ENCODE measurements at regions not wholly inside any gene's neighbourhood (a gene's known extent, or its start where the extent isn't known, plus 50 kb on each side); places are given as distances from the start of the nearest gene placed in this dataset.

GRCh38 chr14:47978871-47979270 is 303.5 kb upstream of the MDGA2 start:
- H3K27ac ChIP-seq: no peak overlapping the region
- no peak for TF ChIP-seq CTCF (IDR thresholded peaks at IDR 0.05)
- TF ChIP-seq ZFX (IDR thresholded peaks at IDR 0.05; ENCODE audit: borderline replicate concordance): no peak

DNA sequence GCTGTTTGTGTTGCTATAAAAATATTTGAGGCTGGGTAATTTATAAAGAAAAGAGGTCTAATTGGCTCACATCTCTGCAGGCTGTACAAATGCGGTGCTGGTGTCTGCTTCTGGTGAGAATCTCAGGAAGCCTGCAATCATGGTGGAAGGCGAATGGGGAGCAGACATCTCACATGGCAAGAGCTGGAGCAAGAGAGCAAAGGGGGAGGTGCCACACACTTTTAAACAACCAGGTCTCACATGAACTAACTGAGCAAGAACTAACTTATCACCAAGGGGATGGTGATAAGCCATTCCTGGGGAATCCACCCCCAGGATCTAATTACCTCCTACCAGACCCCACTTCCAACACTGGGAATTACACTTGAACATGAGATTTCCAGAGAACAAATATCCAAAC is 300.7 kb upstream of the MDGA2 start:
- no peak for TF ChIP-seq CTCF (IDR thresholded peaks at IDR 0.05)

GRCh38 chr14:47966076-47966810 is 290.8 kb upstream of the MDGA2 start:
- no peak overlapping the region for H3K27ac ChIP-seq
- TF ChIP-seq CTCF (IDR thresholded peaks at IDR 0.05) (no peak), ZFX (IDR thresholded peaks at IDR 0.05; ENCODE audit: borderline replicate concordance) (no peak)

More for the DNA sequence above, 300.7 kb upstream of the MDGA2 start:
- no peak overlapping the region for H3K27ac ChIP-seq

DNA sequence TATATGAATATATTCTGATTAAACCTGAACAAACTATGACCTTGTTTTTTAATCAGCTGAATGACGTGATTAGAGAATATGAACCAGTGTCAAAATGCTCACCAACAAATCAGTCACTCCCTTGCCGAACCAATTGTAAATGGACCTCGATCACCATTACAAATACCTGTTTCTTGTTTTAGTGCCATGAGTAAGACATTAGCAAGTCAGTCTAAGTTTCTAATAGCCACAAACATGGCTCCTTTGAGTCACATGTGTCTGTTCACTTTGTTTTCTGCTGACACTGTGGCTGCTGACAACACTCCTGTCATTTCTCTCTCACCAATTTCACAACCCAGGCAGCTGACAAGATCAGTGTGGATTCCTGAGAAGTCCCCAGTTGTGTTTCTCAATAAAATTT is 286.2 kb upstream of the MDGA2 start:
- no peak for TF ChIP-seq CTCF (IDR thresholded peaks at IDR 0.05)
- TF ChIP-seq ZFX (IDR thresholded peaks at IDR 0.05; ENCODE audit: borderline replicate concordance): no peak
- no peak overlapping the region for H3K27ac ChIP-seq

GRCh38 chr14:47959740-47960139 is 284.3 kb upstream of the MDGA2 start:
- H3K27ac ChIP-seq: no peak overlapping the region
- TF ChIP-seq ZFX (IDR thresholded peaks at IDR 0.05; ENCODE audit: borderline replicate concordance): no peak
- TF ChIP-seq CTCF (IDR thresholded peaks at IDR 0.05): no peak

DNA sequence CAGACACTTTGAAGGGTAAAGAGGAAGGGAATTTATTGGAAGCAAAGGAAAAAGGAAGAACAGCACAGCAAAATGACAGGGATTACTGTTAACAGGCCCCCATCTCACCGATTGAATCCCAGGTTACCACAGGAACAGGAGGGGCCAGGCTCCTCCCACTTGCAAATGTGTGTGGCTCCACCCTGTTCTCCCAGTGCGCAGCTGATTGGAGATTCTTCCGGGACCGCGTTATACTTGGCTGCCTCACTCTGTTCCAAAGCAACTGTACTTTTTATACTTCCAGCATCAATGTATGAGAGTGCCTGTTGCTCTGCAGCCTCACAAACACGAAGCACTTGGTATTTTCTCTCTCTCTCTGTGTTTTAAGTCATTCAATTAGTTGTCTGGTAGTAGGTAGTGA is 273.6 kb upstream of the MDGA2 start:
- H3K27ac ChIP-seq: no peak overlapping the region
- no peak for TF ChIP-seq CTCF (IDR thresholded peaks at IDR 0.05)
- TF ChIP-seq ZFX (IDR thresholded peaks at IDR 0.05; ENCODE audit: borderline replicate concordance): no peak

DNA sequence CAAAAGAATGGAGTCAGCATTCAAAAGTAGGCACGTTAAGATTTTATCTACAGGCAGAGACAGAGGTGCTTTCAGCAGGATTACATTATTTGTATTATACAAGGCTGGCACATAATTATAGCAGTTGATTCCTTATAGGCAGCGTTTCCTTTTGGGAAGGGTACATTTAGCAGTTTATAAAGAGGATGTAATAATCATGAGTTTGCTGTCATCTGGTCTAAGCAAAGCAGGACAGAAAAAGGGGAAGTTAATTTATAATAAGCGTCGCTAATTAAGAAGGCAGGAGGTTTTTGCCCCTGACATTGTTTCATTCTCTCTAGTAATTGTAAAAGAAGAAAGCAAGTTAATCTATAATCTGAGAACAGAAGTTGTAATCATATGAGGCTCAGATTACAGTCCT is 259.9 kb upstream of the MDGA2 start:
- no peak overlapping the region for H3K27ac ChIP-seq
- TF ChIP-seq ZFX (IDR thresholded peaks at IDR 0.05; ENCODE audit: borderline replicate concordance) (no peak), CTCF (IDR thresholded peaks at IDR 0.05) (no peak)

Measured in 22Rv1 (cell line).